H1 (cell line): ENCODE measurements at regions not wholly inside any gene's neighbourhood (a gene's known extent, or its start where the extent isn't known, plus 50 kb on each side); places are given as distances from the start of the nearest gene placed in this dataset.

Experiments
- CEBPB ChIP-seq: IDR thresholded peaks from 2 replicates; pipeline ENCODE4 v1.6.1; 2012; ENCODE audit warnings: low read depth, low read length
- EGR1 ChIP-seq: IDR thresholded peaks from 2 replicates; pipeline ENCODE4 v1.6.1; 2011; ENCODE audit warnings: low read depth, low read length, borderline replicate concordance
- GABPA ChIP-seq: IDR thresholded peaks from 2 replicates; pipeline ENCODE4 v1.6.1; 2011; ENCODE audit warnings: mild to moderate bottlenecking, low read length, moderate library complexity, borderline replicate concordance; ENCODE audit not compliant: insufficient read depth
- GTF2F1 ChIP-seq: IDR thresholded peaks from 2 replicates; pipeline ENCODE4 v1.6.1; 2012; ENCODE audit warnings: low read depth, low read length, improper control_type of control experiment, borderline replicate concordance
- HDAC6 ChIP-seq: IDR thresholded peaks from one replicate; pipeline ENCODE4 v1.7.1; 2012; ENCODE audit warnings: low read depth, mild to moderate bottlenecking, inconsistent platforms, low read length, moderate library complexity
- KDM5A ChIP-seq: fragments of 200-600 bp; IDR thresholded peaks from 2 replicates; pipeline ENCODE4 v1.7.1; 2012; ENCODE audit warnings: mild to moderate bottlenecking, low read length, inconsistent platforms, mixed read lengths
- RAD21 ChIP-seq, 2 experiments: IDR thresholded peaks in 1 of 2; conservative IDR thresholded peaks in 1 of 2; 2 replicates each; pipeline ENCODE4 v1.6.1; 2011; ENCODE audit warnings: low read depth in 2 of 2, low read length in 2 of 2, improper control_type of control experiment in 1 of 2, inconsistent platforms in 1 of 2, mild to moderate bottlenecking in 1 of 2, moderate library complexity in 1 of 2
- SP2 ChIP-seq: IDR thresholded peaks from 2 replicates; pipeline ENCODE4 v1.6.1; 2012; ENCODE audit warnings: mild to moderate bottlenecking, low read length, inconsistent platforms
- TCF12 ChIP-seq: IDR thresholded peaks from 2 replicates; pipeline ENCODE4 v1.6.1; 2011; ENCODE audit warnings: low read depth, mild to moderate bottlenecking, low read length
- TF ChIP-seq, protein P1 (sequence below), 3 experiments: IDR thresholded peaks; 1 replicate in 2 of 3; 2 replicates in 1 of 3; pipeline versions ENCODE4 v1.5.1 to v1.6.1; 2011; ENCODE audit warnings: low read length in 3 of 3, mild to moderate bottlenecking in 3 of 3, inconsistent platforms in 2 of 3, low read depth in 1 of 3, moderate library complexity in 1 of 3; ENCODE audit not compliant: insufficient read depth in 1 of 3; ENCODE audit errors: control extremely low read depth in 1 of 3

- TF ChIP-seq, protein P1, sequence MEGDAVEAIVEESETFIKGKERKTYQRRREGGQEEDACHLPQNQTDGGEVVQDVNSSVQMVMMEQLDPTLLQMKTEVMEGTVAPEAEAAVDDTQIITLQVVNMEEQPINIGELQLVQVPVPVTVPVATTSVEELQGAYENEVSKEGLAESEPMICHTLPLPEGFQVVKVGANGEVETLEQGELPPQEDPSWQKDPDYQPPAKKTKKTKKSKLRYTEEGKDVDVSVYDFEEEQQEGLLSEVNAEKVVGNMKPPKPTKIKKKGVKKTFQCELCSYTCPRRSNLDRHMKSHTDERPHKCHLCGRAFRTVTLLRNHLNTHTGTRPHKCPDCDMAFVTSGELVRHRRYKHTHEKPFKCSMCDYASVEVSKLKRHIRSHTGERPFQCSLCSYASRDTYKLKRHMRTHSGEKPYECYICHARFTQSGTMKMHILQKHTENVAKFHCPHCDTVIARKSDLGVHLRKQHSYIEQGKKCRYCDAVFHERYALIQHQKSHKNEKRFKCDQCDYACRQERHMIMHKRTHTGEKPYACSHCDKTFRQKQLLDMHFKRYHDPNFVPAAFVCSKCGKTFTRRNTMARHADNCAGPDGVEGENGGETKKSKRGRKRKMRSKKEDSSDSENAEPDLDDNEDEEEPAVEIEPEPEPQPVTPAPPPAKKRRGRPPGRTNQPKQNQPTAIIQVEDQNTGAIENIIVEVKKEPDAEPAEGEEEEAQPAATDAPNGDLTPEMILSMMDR (IDR thresholded peaks at IDR 0.05; ENCODE audit: control extremely low read depth in 1 of 3, insufficient read depth in 1 of 3, low read depth in 1 of 3, low read length in 3 of 3), result no peak
- TF ChIP-seq RAD21 (IDR thresholded peaks at IDR 0.05 in 1 of 2, conservative IDR thresholded peaks at IDR 0.05 in 1 of 2; ENCODE audit: low read depth in 2 of 2, low read length in 2 of 2), result no peak
- no peak for TF ChIP-seq EGR1
- no peak for TF ChIP-seq KDM5A
- TF ChIP-seq GABPA, result no peak
- no peak for TF ChIP-seq SP2
- no peak for TF ChIP-seq CEBPB
- no peak for TF ChIP-seq HDAC6
- TF ChIP-seq GTF2F1, result no peak
- TF ChIP-seq TCF12, result no peak
Observed at GRCh38 chr9:120252248-120252647, 327.7 kb downstream of the CDK5RAP2 start.
